HS-5 (cell line): ENCODE measurements at regions not wholly inside any gene's neighbourhood (a gene's known extent, or its start where the extent isn't known, plus 50 kb on each side); places are given as distances from the start of the nearest gene placed in this dataset.

ENCODE experiments used
- DNase-seq: peaks from one replicate; pipeline ENCODE4 v3.0.0-alpha.2; 2012; ENCODE audit warnings: low read depth

- no peak for DNase-seq
Measured at GRCh38 chr3:105022813-105023212, 343.9 kb upstream of the ALCAM start.

- no peak for DNase-seq
Measured at GRCh38 chr3:105030211-105030610, 336.5 kb upstream of the ALCAM start.

GRCh38 chr3:105032541-105032940, 334.2 kb upstream of the ALCAM start:
- DNase-seq, result no peak

- no peak for DNase-seq
Measured at GRCh38 chr3:105033081-105033480, 333.6 kb upstream of the ALCAM start.

GRCh38 chr3:105039004-105039403, 327.7 kb upstream of the ALCAM start:
- DNase-seq, result no peak

GRCh38 chr3:105040026-105040622, 326.6 kb upstream of the ALCAM start:
- DNase-seq, result no peak

- no peak for DNase-seq
Measured at GRCh38 chr3:105042586-105042985, 324.1 kb upstream of the ALCAM start.

GRCh38 chr3:105051111-105051510, 315.6 kb upstream of the ALCAM start:
- DNase-seq, result no peak

GRCh38 chr3:105051972-105052371, 314.7 kb upstream of the ALCAM start:
- no peak for DNase-seq

GRCh38 chr3:105062853-105063252, 303.9 kb upstream of the ALCAM start:
- no peak for DNase-seq

GRCh38 chr3:105065895-105066839, 300.5 kb upstream of the ALCAM start:
- no peak for DNase-seq

GRCh38 chr3:105067361-105067760, 299.3 kb upstream of the ALCAM start:
- no peak for DNase-seq

GRCh38 chr3:105077060-105077822, 289.5 kb upstream of the ALCAM start:
- no peak for DNase-seq

- DNase-seq, result no peak
Measured at GRCh38 chr3:105083945-105084344, 282.8 kb upstream of the ALCAM start.

GRCh38 chr3:105085506-105085905, 281.2 kb upstream of the ALCAM start:
- DNase-seq, result no peak

GRCh38 chr3:105093371-105094252, 273.1 kb upstream of the ALCAM start:
- no peak for DNase-seq

GRCh38 chr3:105094588-105094987, 272.1 kb upstream of the ALCAM start:
- DNase-seq, result no peak

- no peak for DNase-seq
Measured at GRCh38 chr3:105096071-105096470, 270.6 kb upstream of the ALCAM start.

- no peak for DNase-seq
Measured at GRCh38 chr3:105101603-105102002, 265.1 kb upstream of the ALCAM start.

GRCh38 chr3:105103139-105103538, 263.6 kb upstream of the ALCAM start:
- DNase-seq, result no peak

GRCh38 chr3:105108823-105109222, 257.9 kb upstream of the ALCAM start:
- DNase-seq, result no peak

- peak; percentile 41 for DNase-seq
Measured at GRCh38 chr3:105118905-105119304, 247.8 kb upstream of the ALCAM start.
